A549 (cell line): ENCODE measurements at regions not wholly inside any gene's neighbourhood (a gene's known extent, or its start where the extent isn't known, plus 50 kb on each side); places are given as distances from the start of the nearest gene placed in this dataset.

ENCODE experiments used
- ATAC-seq, 2 experiments: fragments of 200-7000 bp in 1 of 2; fragments of >200 bp in 1 of 2; cut with Nextera tagmentation in 1 of 2; cut with Tn5 transposase in 1 of 2; 3 replicates each; pipeline versions ENCODE4 v1.8.0 to v1.9.1; 2018 to 2020; ENCODE audit warnings: mild to moderate bottlenecking in 1 of 2, moderate library complexity in 1 of 2
- CTCF ChIA-PET: fragments of 300-600 bp; sonication (Branson Sonifier 250); formaldehyde crosslinking; extraction: SDS; loops from one replicate; lab custom pipeline; 2021; ENCODE audit warnings: antibody characterized with exemption, inconsistent platforms; lab: Yijun Ruan, JAX
- POLR2A ChIA-PET: fragments of 350-600 bp; formaldehyde crosslinking; extraction: SDS; loops from one replicate; lab custom pipeline; 2021; ENCODE audit warnings: antibody characterized with exemption, inconsistent platforms; lab: Yijun Ruan, JAX
- DNase-seq, 2 experiments: peaks; one replicate each; pipeline versions ENCODE4 v3.0.0 to v3.0.0-alpha.2; 2011 to 2016; ENCODE audit warnings: low read depth in 1 of 2, low spot score in 1 of 2
- FAIRE-seq: peaks from 2 replicates; lab custom pipeline; 2011; peaks lifted over from hg19 to GRCh38; lab: Jason Lieb, UNC
- H3K27ac ChIP-seq, 2 experiments: fragments of >200 bp; sonication (Bioruptor Twin); formaldehyde crosslinking; 3 replicates each; pipeline ENCODE4 v1.5.1; 2016 to 2017
- H3K4me1 ChIP-seq: fragments of >200 bp; sonication (Bioruptor Twin); formaldehyde crosslinking; 3 replicates; pipeline ENCODE4 v1.6.1; 2016
- H3K4me2 ChIP-seq: fragments of >200 bp; sonication (Bioruptor Twin); formaldehyde crosslinking; 3 replicates; pipeline ENCODE4 v1.6.1; 2016
- H3K4me3 ChIP-seq: fragments of >200 bp; sonication (Bioruptor Twin); formaldehyde crosslinking; 3 replicates; pipeline ENCODE4 v1.5.1; 2016
- H3K9me3 ChIP-seq: fragments of >200 bp; sonication (Bioruptor Twin); formaldehyde crosslinking; 3 replicates; pipeline ENCODE4 v1.6.1; 2016
- ATOH8 ChIP-seq: fragments of 250-450 bp; sonication (Bioruptor Pico); IDR thresholded peaks from 2 replicates; pipeline ENCODE4 v1.5.0; 2020; ENCODE audit warnings: low read depth, mild to moderate bottlenecking, moderate library complexity
- CBX8 ChIP-seq: fragments of 200-600 bp; sonication (generic); IDR thresholded peaks from 2 replicates; pipeline ENCODE4 v1.6.1; 2016
- CHD4 ChIP-seq: fragments of 200-600 bp; sonication (generic); IDR thresholded peaks from 2 replicates; pipeline ENCODE4 v1.6.1; 2016; ENCODE audit warnings: antibody characterized with exemption, mild to moderate bottlenecking, borderline replicate concordance
- EHMT2 ChIP-seq: fragments of 200-600 bp; sonication (generic); IDR thresholded peaks from 2 replicates; pipeline ENCODE4 v1.6.1; 2016; ENCODE audit warnings: antibody characterized with exemption, low read depth, mild to moderate bottlenecking, moderate library complexity
- ESRRA ChIP-seq: fragments of 150-350 bp; IDR thresholded peaks from 2 replicates; pipeline ENCODE4 v1.6.1; 2014; ENCODE audit warnings: mild to moderate bottlenecking, low read length, borderline replicate concordance
- FOSB ChIP-seq: fragments of 250-450 bp; sonication (Bioruptor Pico); IDR thresholded peaks from 2 replicates; pipeline ENCODE4 v1.5.0; 2020; ENCODE audit warnings: mild to moderate bottlenecking, moderate library complexity
- FOXS1 ChIP-seq: fragments of 250-450 bp; sonication (Bioruptor Pico); IDR thresholded peaks from 2 replicates; pipeline ENCODE4 v1.5.0; 2020; ENCODE audit warnings: mild to moderate bottlenecking, moderate library complexity
- GATA3 ChIP-seq: IDR thresholded peaks from 2 replicates; pipeline ENCODE4 v1.6.1; 2012; ENCODE audit warnings: borderline replicate concordance
- HMGXB4 ChIP-seq: fragments of 250-450 bp; sonication (Bioruptor Pico); IDR thresholded peaks from 2 replicates; pipeline ENCODE4 v1.5.0; 2021; ENCODE audit warnings: mild to moderate bottlenecking, moderate library complexity, borderline replicate concordance
- HOXA7 ChIP-seq: fragments of 250-450 bp; sonication (Bioruptor Pico); IDR thresholded peaks from 2 replicates; pipeline ENCODE4 v1.5.0; 2020; ENCODE audit warnings: mild to moderate bottlenecking, moderate library complexity
- HOXB13 ChIP-seq: fragments of 250-450 bp; sonication (Bioruptor Pico); IDR thresholded peaks from 2 replicates; pipeline ENCODE4 v1.5.0; 2020; ENCODE audit warnings: low read depth, mild to moderate bottlenecking, moderate library complexity
- MAFK ChIP-seq: fragments of 450-650 bp; IDR thresholded peaks from 2 replicates; pipeline ENCODE4 v1.6.1; 2014; ENCODE audit not compliant: partially characterized antibody
- NPAS2 ChIP-seq: fragments of 250-450 bp; sonication (Bioruptor Pico); IDR thresholded peaks from 2 replicates; pipeline ENCODE4 v1.8.0; 2022; ENCODE audit warnings: mild to moderate bottlenecking, moderate library complexity, borderline replicate concordance
- REST ChIP-seq: fragments of 200-600 bp; sonication (generic); IDR thresholded peaks from 2 replicates; pipeline ENCODE4 v1.6.1; 2016; ENCODE audit warnings: antibody characterized with exemption, mild to moderate bottlenecking, moderate library complexity
- SMC3 ChIP-seq: fragments of >200 bp; sonication (Bioruptor Twin); formaldehyde crosslinking; IDR thresholded peaks from 3 replicates; pipeline ENCODE4 v1.6.1; 2018; ENCODE audit warnings: inconsistent platforms
- SREBF2 ChIP-seq: fragments of 450-650 bp; IDR thresholded peaks from 2 replicates; pipeline ENCODE4 v1.6.1; 2014; ENCODE audit warnings: mild to moderate bottlenecking, moderate library complexity
- TFCP2L1 ChIP-seq: fragments of 250-450 bp; sonication (Bioruptor Pico); IDR thresholded peaks from 2 replicates; pipeline ENCODE4 v1.5.0; 2021; ENCODE audit warnings: mild to moderate bottlenecking
- USF2 ChIP-seq: fragments of 450-650 bp; IDR thresholded peaks from 2 replicates; pipeline ENCODE4 v1.6.1; 2014; ENCODE audit warnings: antibody characterized with exemption
- ZC3H11A ChIP-seq: fragments of 450-650 bp; IDR thresholded peaks from 2 replicates; pipeline ENCODE4 v1.6.1; 2014; ENCODE audit warnings: antibody characterized with exemption, mild to moderate bottlenecking
- ZFP36 ChIP-seq: fragments of 450-650 bp; IDR thresholded peaks from 2 replicates; pipeline ENCODE4 v1.6.1; 2014; ENCODE audit warnings: borderline replicate concordance; ENCODE audit not compliant: partially characterized antibody
- WGBS: methylation state at CpG from one replicate; pipeline ENCODE4 v1.1.6; 2017; ENCODE audit errors: missing lambda C conversion rate; 5-methylcytosine and 5-hydroxymethylcytosine counted together

GRCh38 chr18:44125446-44125845, 555.2 kb upstream of the SETBP1 start:
- H3K27ac ChIP-seq, result no peak overlapping the region
- WGBS, result 23% methylated on average over 3 of the region's 3 CpGs
- DNase-seq, result no peak
- ATAC-seq, result no peak
- TF ChIP-seq HMGXB4 (no peak), FOXS1 (CRISPR knock-in tag) (no peak), ESRRA (no peak), ZFP36 (no peak), ATOH8 (CRISPR knock-in tag) (no peak), GATA3 (no peak), NPAS2 (CRISPR knock-in tag) (no peak), EHMT2 (no peak), ZC3H11A (no peak), CBX8 (no peak), HOXA7 (CRISPR knock-in tag) (no peak), SREBF2 (no peak), CHD4 (no peak), HOXB13 (no peak), SMC3 (no peak), FOSB (CRISPR knock-in tag) (no peak), REST (no peak), USF2 (no peak)
- H3K4me3 ChIP-seq, result no peak overlapping the region
- H3K4me1 ChIP-seq, result no peaks in the 10 kb centered on the region
- POLR2A ChIA-PET, result no interaction called here
- H3K9me3 ChIP-seq, result no peaks in the 10 kb centered on the region
- FAIRE-seq, result no peak
- H3K4me2 ChIP-seq, result no peak overlapping the region
- CTCF ChIA-PET, result no interaction called here

GRCh38 chr18:44126598-44126997, 554.1 kb upstream of the SETBP1 start:
- FAIRE-seq (no peak), ATAC-seq (no peak), DNase-seq (no peak)
- Histone ChIP-seq H3K27ac (no peak overlapping the region), H3K4me2 (no peak overlapping the region), H3K4me3 (no peak overlapping the region), H3K4me1 (no peaks in the 10 kb centered on the region), H3K9me3 (no peaks in the 10 kb centered on the region)
- ChIA-PET CTCF (no interaction called here), POLR2A (no interaction called here)
- TF ChIP-seq MAFK, result peak; percentile 52
- TF ChIP-seq TFCP2L1, result no peak
- TF ChIP-seq, all 56 proteins: peak for 1
